Nephron (organoid): ENCODE measurements at regions not wholly inside any gene's neighbourhood (a gene's known extent, or its start where the extent isn't known, plus 50 kb on each side); places are given as distances from the start of the nearest gene placed in this dataset.

ENCODE experiments used
- H3K27ac Mint-ChIP-seq, 3 experiments: 2 replicates each; pipeline ENCODE4 v1.8.0; 2020; ENCODE audit warnings: mixed read lengths in 3 of 3, mild to moderate bottlenecking in 2 of 3, moderate library complexity in 1 of 3
- H3K27me3 Mint-ChIP-seq: 2 replicates; pipeline ENCODE4 v1.8.0; 2021; ENCODE audit warnings: low read depth, mild to moderate bottlenecking, moderate library complexity, mixed read lengths
- H3K36me3 Mint-ChIP-seq: 2 replicates; pipeline ENCODE4 v1.8.0; 2020; ENCODE audit warnings: low read depth, mixed read lengths
- H3K4me1 Mint-ChIP-seq: 2 replicates; pipeline ENCODE4 v1.8.0; 2020; ENCODE audit warnings: mixed read lengths
- H3K4me3 Mint-ChIP-seq, 3 experiments: 2 replicates each; pipeline ENCODE4 v1.8.0; 2020; ENCODE audit warnings: mild to moderate bottlenecking in 3 of 3, mixed read lengths in 3 of 3, moderate library complexity in 2 of 3
- H3K9me3 Mint-ChIP-seq: 2 replicates; pipeline ENCODE4 v1.8.0; 2020; ENCODE audit warnings: mixed read lengths
- TF ChIP-seq, protein P1 (sequence below), 3 experiments: fragments of 200-600 bp; sonication (generic); IDR thresholded peaks; one replicate each; pipeline ENCODE4 v1.5.0; 2021; ENCODE audit warnings: antibody characterized with exemption in 3 of 3; ENCODE audit not compliant: unreplicated experiment in 3 of 3

DNA sequence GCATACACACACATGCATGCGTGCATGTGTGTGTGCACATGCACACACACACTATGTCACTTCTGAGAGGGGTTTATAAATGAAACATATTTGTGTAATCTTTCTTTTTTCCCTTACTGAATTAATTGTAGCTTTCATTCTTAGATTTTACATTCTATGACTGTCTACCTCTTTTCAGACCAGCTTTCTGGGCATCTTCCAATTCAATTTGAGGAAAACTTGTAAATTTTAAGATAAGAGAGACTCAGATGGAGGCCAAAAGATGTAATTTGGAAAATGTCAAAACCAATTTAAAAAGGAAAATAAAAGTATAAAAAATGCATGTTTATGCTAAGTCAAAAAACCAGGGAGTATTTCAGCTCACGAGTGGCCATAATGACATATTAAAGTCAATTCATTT lies 594.5 kb downstream of the OLFM4 start:
- TF ChIP-seq, protein P1, sequence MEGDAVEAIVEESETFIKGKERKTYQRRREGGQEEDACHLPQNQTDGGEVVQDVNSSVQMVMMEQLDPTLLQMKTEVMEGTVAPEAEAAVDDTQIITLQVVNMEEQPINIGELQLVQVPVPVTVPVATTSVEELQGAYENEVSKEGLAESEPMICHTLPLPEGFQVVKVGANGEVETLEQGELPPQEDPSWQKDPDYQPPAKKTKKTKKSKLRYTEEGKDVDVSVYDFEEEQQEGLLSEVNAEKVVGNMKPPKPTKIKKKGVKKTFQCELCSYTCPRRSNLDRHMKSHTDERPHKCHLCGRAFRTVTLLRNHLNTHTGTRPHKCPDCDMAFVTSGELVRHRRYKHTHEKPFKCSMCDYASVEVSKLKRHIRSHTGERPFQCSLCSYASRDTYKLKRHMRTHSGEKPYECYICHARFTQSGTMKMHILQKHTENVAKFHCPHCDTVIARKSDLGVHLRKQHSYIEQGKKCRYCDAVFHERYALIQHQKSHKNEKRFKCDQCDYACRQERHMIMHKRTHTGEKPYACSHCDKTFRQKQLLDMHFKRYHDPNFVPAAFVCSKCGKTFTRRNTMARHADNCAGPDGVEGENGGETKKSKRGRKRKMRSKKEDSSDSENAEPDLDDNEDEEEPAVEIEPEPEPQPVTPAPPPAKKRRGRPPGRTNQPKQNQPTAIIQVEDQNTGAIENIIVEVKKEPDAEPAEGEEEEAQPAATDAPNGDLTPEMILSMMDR (IDR thresholded peaks at IDR 0.05; ENCODE audit: unreplicated experiment in 3 of 3): no peak
- Mint-ChIP-seq H3K27me3 (peaks cover 15% of the 10 kb centered on the region), H3K4me3 (no peak overlapping the region)

DNA sequence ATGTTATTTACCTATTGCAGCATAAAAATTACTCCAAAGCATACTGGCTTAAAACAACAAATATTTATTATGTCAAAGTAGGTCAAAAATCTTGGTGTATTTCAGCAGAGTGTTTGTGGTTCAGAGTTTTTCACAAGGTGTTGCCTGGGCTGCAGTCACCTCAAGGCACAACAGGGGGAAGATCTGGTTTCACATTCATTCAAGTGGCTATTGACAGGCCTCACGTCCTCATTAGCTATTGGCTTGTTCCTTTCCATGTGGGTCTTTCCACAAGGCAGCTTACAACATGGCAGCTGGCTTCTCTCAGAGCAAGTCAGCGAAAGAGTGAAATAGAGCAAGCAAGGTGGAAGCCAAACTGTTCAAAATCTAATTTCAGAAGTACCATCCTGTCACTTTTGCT lies 602.9 kb downstream of the OLFM4 start:
- peaks cover 21% of the 10 kb centered on the region for H3K27me3 Mint-ChIP-seq
- H3K4me1 Mint-ChIP-seq: no peaks in the 10 kb centered on the region
- no peaks in the 10 kb centered on the region for H3K36me3 Mint-ChIP-seq
- no peak overlapping the region for H3K4me3 Mint-ChIP-seq
- TF ChIP-seq, protein P1 (IDR thresholded peaks at IDR 0.05; ENCODE audit: unreplicated experiment in 3 of 3): no peak
- no peak overlapping the region for H3K27ac Mint-ChIP-seq
- H3K9me3 Mint-ChIP-seq: no peaks in the 10 kb centered on the region

More for the DNA sequence above, 594.5 kb downstream of the OLFM4 start:
- no peaks in the 10 kb centered on the region for H3K36me3 Mint-ChIP-seq
- no peak overlapping the region for H3K27ac Mint-ChIP-seq
- no peaks in the 10 kb centered on the region for H3K4me1 Mint-ChIP-seq
- no peaks in the 10 kb centered on the region for H3K9me3 Mint-ChIP-seq

DNA sequence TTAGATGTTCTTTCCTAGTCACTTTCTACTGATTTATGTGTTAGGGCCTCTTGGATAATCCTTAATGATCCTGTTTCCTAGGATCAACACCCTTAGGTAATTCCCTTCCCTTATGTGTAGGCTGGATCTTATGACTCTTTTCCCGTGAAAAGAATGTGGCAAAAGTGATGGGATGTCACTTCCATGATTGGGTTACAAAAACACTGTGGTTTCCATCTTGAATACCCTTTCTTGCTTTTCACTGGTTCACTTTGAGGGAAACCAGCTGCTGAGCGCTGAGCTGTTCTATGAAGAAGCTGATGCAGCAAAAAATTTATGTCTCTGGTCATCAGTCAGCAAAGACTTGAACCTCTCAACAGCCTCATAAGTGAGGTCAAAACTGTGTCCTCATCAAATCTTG lies 609.4 kb downstream of the OLFM4 start:
- TF ChIP-seq, protein P1 (IDR thresholded peaks at IDR 0.05; ENCODE audit: unreplicated experiment in 3 of 3): no peak
- Mint-ChIP-seq H3K9me3 (no peaks in the 10 kb centered on the region), H3K4me1 (peaks cover 14% of the 10 kb centered on the region), H3K27ac (peak overlapping the region in 2 of 3 experiments; percentile 81 to 96), H3K27me3 (peaks cover 31% of the 10 kb centered on the region), H3K36me3 (no peaks in the 10 kb centered on the region), H3K4me3 (no peak overlapping the region)

DNA sequence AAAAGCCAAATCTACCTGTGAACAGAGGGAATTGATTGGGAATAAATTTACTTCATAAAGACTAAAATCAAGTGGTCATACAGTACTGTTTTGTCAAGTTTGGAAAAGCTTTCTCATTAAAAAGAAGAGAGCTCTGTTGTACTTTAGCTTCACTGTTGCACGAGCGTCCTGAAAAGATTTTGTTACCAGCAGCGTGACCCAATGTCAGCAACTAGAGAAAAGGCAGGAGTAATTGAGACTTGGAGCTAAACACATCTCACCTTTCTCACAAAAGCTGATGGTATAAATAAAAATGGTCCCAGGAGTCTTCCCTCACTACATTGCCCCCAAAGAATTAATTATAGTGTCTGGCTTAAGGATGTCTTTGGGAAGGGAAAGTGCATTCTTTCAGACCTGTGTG lies 613.7 kb downstream of the OLFM4 start:
- Mint-ChIP-seq H3K27ac (no peak overlapping the region), H3K9me3 (no peaks in the 10 kb centered on the region), H3K27me3 (peaks cover 38% of the 10 kb centered on the region), H3K4me3 (no peak overlapping the region), H3K4me1 (peaks cover 11% of the 10 kb centered on the region), H3K36me3 (no peaks in the 10 kb centered on the region)
- TF ChIP-seq, protein P1 (IDR thresholded peaks at IDR 0.05; ENCODE audit: unreplicated experiment in 3 of 3): no peak

DNA sequence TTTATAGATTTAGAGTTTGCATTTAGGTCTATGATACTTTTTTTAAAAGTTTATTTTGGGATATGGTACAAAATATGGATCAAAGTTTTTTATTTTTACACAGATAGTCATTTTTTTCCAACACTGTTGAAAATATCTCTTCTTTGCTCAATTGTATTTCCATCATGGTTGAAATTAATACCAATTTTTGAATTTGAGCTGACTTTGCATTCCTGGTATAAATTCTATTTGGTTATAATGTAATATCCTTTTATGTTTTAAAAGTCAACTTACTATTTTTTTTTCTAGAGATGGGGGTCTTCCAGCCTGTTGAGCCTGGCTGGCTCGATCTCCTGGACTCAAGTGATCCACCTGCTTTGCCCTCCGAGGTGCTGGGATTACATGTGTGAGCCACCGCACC lies 620.1 kb downstream of the OLFM4 start:
- Mint-ChIP-seq H3K27me3 (peaks cover 23% of the 10 kb centered on the region), H3K9me3 (no peaks in the 10 kb centered on the region), H3K27ac (no peak overlapping the region), H3K4me1 (no peaks in the 10 kb centered on the region), H3K4me3 (no peak overlapping the region), H3K36me3 (no peaks in the 10 kb centered on the region)
- TF ChIP-seq, protein P1 (IDR thresholded peaks at IDR 0.05; ENCODE audit: unreplicated experiment in 3 of 3): no peak

DNA sequence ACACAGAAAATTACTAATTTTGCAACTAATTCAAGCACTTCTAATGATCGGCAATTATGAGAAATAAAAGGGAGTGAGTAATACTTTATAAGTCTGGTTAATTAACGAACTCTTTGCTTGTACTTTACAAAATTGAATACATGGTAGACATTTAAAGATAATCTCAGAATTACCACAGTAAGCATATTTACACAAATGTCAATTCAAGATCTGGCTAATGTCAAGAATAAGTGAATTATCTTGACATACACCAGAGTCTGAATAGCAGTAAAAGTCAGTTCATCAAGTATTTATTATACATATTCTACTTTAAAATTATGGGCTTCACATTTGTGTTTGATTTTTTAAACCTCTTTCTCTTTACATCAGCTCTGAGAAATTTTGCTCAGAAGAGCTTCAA lies 643.4 kb downstream of the OLFM4 start:
- no peak overlapping the region for H3K4me3 Mint-ChIP-seq

More for the DNA sequence above, 643.4 kb downstream of the OLFM4 start:
- TF ChIP-seq, protein P1 (IDR thresholded peaks at IDR 0.05; ENCODE audit: unreplicated experiment in 3 of 3): no peak
- Mint-ChIP-seq H3K9me3 (peaks cover under 1% of the 10 kb centered on the region), H3K4me1 (no peaks in the 10 kb centered on the region), H3K36me3 (no peaks in the 10 kb centered on the region), H3K27ac (no peak overlapping the region), H3K27me3 (no peaks in the 10 kb centered on the region)
